HUES64 (cell line): ENCODE measurements at regions not wholly inside any gene's neighbourhood (a gene's known extent, or its start where the extent isn't known, plus 50 kb on each side); places are given as distances from the start of the nearest gene placed in this dataset.

Source experiments
- H3K27ac ChIP-seq: 2 replicates; pipeline ENCODE4 v1.7.0; 2013; ENCODE audit warnings: low read depth, low read length, inconsistent platforms
- H3K27me3 ChIP-seq: 2 replicates; pipeline ENCODE4 v1.6.1; 2013; ENCODE audit warnings: mild to moderate bottlenecking, low read length; ENCODE audit not compliant: insufficient read depth
- H3K36me3 ChIP-seq: 2 replicates; pipeline ENCODE4 v1.6.1; 2013; ENCODE audit warnings: mild to moderate bottlenecking, low read length; ENCODE audit not compliant: insufficient read depth
- H3K4me1 ChIP-seq: 2 replicates; pipeline ENCODE4 v1.6.1; 2013; ENCODE audit warnings: mild to moderate bottlenecking, low read length, moderate library complexity; ENCODE audit not compliant: insufficient read depth
- H3K4me3 ChIP-seq: 2 replicates; pipeline ENCODE4 v1.5.1; 2013; ENCODE audit warnings: mild to moderate bottlenecking, low read length, moderate library complexity
- H3K9ac ChIP-seq: 2 replicates; pipeline ENCODE4 v1.6.1; 2013; ENCODE audit warnings: mild to moderate bottlenecking, low read depth, low read length
- H3K9me3 ChIP-seq: 2 replicates; pipeline ENCODE4 v1.6.1; 2013; ENCODE audit warnings: low read depth, low read length; ENCODE audit not compliant: insufficient read depth
- WGBS: fragments of 150-250, 120-280 bp; methylation state at CpG from one replicate; pipeline ENCODE4 v1.1.7; 2013; ENCODE audit warnings: missing lambda C conversion rate; 5-methylcytosine and 5-hydroxymethylcytosine counted together

- 92% methylated on average over 2 of the region's 2 CpGs for WGBS
- Histone ChIP-seq H3K4me1 (no peaks in the 10 kb centered on the region; the same call in 1 of the 2 replicates), H3K4me3 (no peak overlapping the region), H3K27me3 (0 out of 2 replicates have a peak, but pooled peaks cover 3% of the 10 kb centered on the region), H3K9me3 (no peaks in the 10 kb centered on the region), H3K36me3 (no peaks in the 10 kb centered on the region), H3K27ac (no peak overlapping the region), H3K9ac (no peak overlapping the region)
These were observed 114.8 kb upstream of the DPYD start for GRCh38 chr1:98035602-98036002.

GRCh38 chr1:98034505-98034904 is 113.7 kb upstream of the DPYD start:
- Histone ChIP-seq H3K4me1 (no peaks in the 10 kb centered on the region; the same call in 1 of the 2 replicates), H3K4me3 (no peak overlapping the region), H3K27ac (no peak overlapping the region), H3K9ac (no peak overlapping the region), H3K27me3 (no peaks in the 10 kb centered on the region), H3K9me3 (no peaks in the 10 kb centered on the region), H3K36me3 (no peaks in the 10 kb centered on the region)
- 89% methylated on average over 2 of the region's 3 CpGs for WGBS

GRCh38 chr1:98032958-98033357 is 112.1 kb upstream of the DPYD start:
- no peak overlapping the region for H3K4me3 ChIP-seq
- no peaks in the 10 kb centered on the region for H3K36me3 ChIP-seq
- H3K27me3 ChIP-seq = no peaks in the 10 kb centered on the region
- no peaks in the 10 kb centered on the region; the same call in 1 of the 2 replicates for H3K4me1 ChIP-seq
- no peaks in the 10 kb centered on the region for H3K9me3 ChIP-seq
- 77% methylated on average over 1 of the region's 1 CpG for WGBS
- H3K27ac ChIP-seq = no peak overlapping the region
- no peak overlapping the region for H3K9ac ChIP-seq

GRCh38 chr1:98030976-98031375 is 110.1 kb upstream of the DPYD start:
- no peaks in the 10 kb centered on the region for H3K9me3 ChIP-seq
- H3K9ac ChIP-seq = no peak overlapping the region
- H3K4me1 ChIP-seq = no peaks in the 10 kb centered on the region; the same call in 1 of the 2 replicates
- no peak overlapping the region for H3K4me3 ChIP-seq
- WGBS = 100% methylated on average over 1 of the region's 3 CpGs
- no peaks in the 10 kb centered on the region for H3K27me3 ChIP-seq
- H3K27ac ChIP-seq = no peak overlapping the region
- no peaks in the 10 kb centered on the region for H3K36me3 ChIP-seq

GRCh38 chr1:98030483-98030882 is 109.6 kb upstream of the DPYD start:
- H3K9me3 ChIP-seq = no peaks in the 10 kb centered on the region
- H3K27me3 ChIP-seq = no peaks in the 10 kb centered on the region
- H3K9ac ChIP-seq = no peak overlapping the region
- H3K4me3 ChIP-seq = no peak overlapping the region
- no peaks in the 10 kb centered on the region for H3K36me3 ChIP-seq
- H3K27ac ChIP-seq = no peak overlapping the region
- H3K4me1 ChIP-seq = no peaks in the 10 kb centered on the region; the same call in 1 of the 2 replicates

- Histone ChIP-seq H3K27me3 (no peaks in the 10 kb centered on the region), H3K4me1 (no peaks in the 10 kb centered on the region), H3K4me3 (no peak overlapping the region), H3K9ac (no peak overlapping the region), H3K9me3 (no peaks in the 10 kb centered on the region), H3K36me3 (no peaks in the 10 kb centered on the region), H3K27ac (no peak overlapping the region)
- 88% methylated on average over 3 of the region's 6 CpGs for WGBS
These were observed 108.0 kb upstream of the DPYD start for GRCh38 chr1:98028800-98029199.

- no peak overlapping the region for H3K4me3 ChIP-seq
- no peak overlapping the region for H3K27ac ChIP-seq
- no peaks in the 10 kb centered on the region for H3K4me1 ChIP-seq
- no peaks in the 10 kb centered on the region for H3K9me3 ChIP-seq
- no peak overlapping the region for H3K9ac ChIP-seq
- no peaks in the 10 kb centered on the region for H3K27me3 ChIP-seq
- H3K36me3 ChIP-seq = no peaks in the 10 kb centered on the region
- WGBS = 93% methylated on average over 2 of the region's 2 CpGs
These were observed 106.4 kb upstream of the DPYD start for GRCh38 chr1:98027103-98027705.

GRCh38 chr1:98025858-98026257 is 105.0 kb upstream of the DPYD start:
- no peak overlapping the region for H3K9ac ChIP-seq
- no peaks in the 10 kb centered on the region for H3K36me3 ChIP-seq
- no peaks in the 10 kb centered on the region for H3K27me3 ChIP-seq
- 98% methylated on average over 3 of the region's 3 CpGs for WGBS
- H3K27ac ChIP-seq = no peak overlapping the region
- H3K4me1 ChIP-seq = no peaks in the 10 kb centered on the region
- H3K9me3 ChIP-seq = no peaks in the 10 kb centered on the region
- H3K4me3 ChIP-seq = no peak overlapping the region

- no peaks in the 10 kb centered on the region for H3K9me3 ChIP-seq
- no peak overlapping the region for H3K4me3 ChIP-seq
- H3K4me1 ChIP-seq = no peaks in the 10 kb centered on the region
- 86% methylated on average over 2 of the region's 3 CpGs for WGBS
- no peaks in the 10 kb centered on the region for H3K27me3 ChIP-seq
- no peak overlapping the region for H3K27ac ChIP-seq
- no peak overlapping the region for H3K9ac ChIP-seq
- H3K36me3 ChIP-seq = no peaks in the 10 kb centered on the region
These were observed 100.3 kb upstream of the DPYD start for GRCh38 chr1:98021126-98021525.

- Histone ChIP-seq H3K27ac (no peak overlapping the region), H3K27me3 (no peaks in the 10 kb centered on the region), H3K9ac (no peak overlapping the region), H3K9me3 (no peaks in the 10 kb centered on the region), H3K4me3 (no peak overlapping the region), H3K4me1 (no peaks in the 10 kb centered on the region), H3K36me3 (no peaks in the 10 kb centered on the region)
- WGBS = no CpG with 5 or more reads among the region's 2 CpGs
These were observed 98.9 kb upstream of the DPYD start for GRCh38 chr1:98019747-98020146.

GRCh38 chr1:98018074-98018473 is 97.2 kb upstream of the DPYD start:
- H3K9ac ChIP-seq = no peak overlapping the region

GRCh38 chr1:98017184-98017583 is 96.3 kb upstream of the DPYD start:
- Histone ChIP-seq H3K9ac (no peak overlapping the region), H3K9me3 (no peaks in the 10 kb centered on the region), H3K36me3 (no peaks in the 10 kb centered on the region), H3K27me3 (no peaks in the 10 kb centered on the region), H3K27ac (no peak overlapping the region), H3K4me3 (no peak overlapping the region), H3K4me1 (no peaks in the 10 kb centered on the region)

More at GRCh38 chr1:98018074-98018473, 97.2 kb upstream of the DPYD start:
- H3K27me3 ChIP-seq = no peaks in the 10 kb centered on the region
- H3K27ac ChIP-seq = no peak overlapping the region
- H3K36me3 ChIP-seq = no peaks in the 10 kb centered on the region
- no peak overlapping the region for H3K4me3 ChIP-seq
- WGBS = 96% methylated on average over 2 of the region's 2 CpGs
- no peaks in the 10 kb centered on the region for H3K9me3 ChIP-seq
- no peaks in the 10 kb centered on the region for H3K4me1 ChIP-seq
